A549 (cell line): ENCODE measurements at regions not wholly inside any gene's neighbourhood (a gene's known extent, or its start where the extent isn't known, plus 50 kb on each side); places are given as distances from the start of the nearest gene placed in this dataset.
"Not testable (repeated sequence)": the region's sequence is repeated elsewhere in the genome, so short reads cannot be mapped to it uniquely, and the experiment has no call there.

Experiments used
- CTCF ChIP-seq: fragments of >200 bp; sonication (Bioruptor Twin); formaldehyde crosslinking; IDR thresholded peaks from 3 replicates; pipeline ENCODE4 v1.5.1; 2016
- KDM1A ChIP-seq: fragments of 200-600 bp; sonication (generic); IDR thresholded peaks from 2 replicates; pipeline ENCODE4 v1.6.1; 2016; ENCODE audit warnings: low read depth, mild to moderate bottlenecking
- MAZ ChIP-seq: fragments of 150-350 bp; IDR thresholded peaks from 2 replicates; pipeline ENCODE4 v1.6.1; 2014; ENCODE audit warnings: antibody characterized with exemption, low read depth, low read length, borderline replicate concordance
- POLR2A ChIP-seq: IDR thresholded peaks from 2 replicates; pipeline ENCODE4 v1.6.1; 2012; ENCODE audit warnings: mild to moderate bottlenecking, low read length

DNA sequence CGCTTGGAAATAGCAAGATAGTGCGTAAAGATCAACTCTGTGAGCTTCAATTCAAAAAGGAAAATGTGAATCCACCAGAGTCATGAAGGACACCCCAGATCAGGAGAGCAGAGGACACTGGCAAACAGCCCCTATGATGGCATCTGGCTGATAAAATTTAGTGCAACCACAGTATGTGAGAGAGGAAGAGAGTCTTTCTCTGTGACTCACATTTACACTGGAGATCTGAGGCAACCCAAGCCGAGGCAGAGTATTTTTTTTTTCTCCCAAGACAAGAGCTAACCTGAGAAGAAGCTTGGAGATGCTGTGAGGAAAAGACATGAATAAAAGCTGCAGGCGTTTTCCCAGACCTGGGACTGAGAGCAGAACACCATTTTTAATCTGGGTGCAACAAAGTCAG, 482.2 kb downstream of the TGIF2LX start:
- not testable (repeated sequence) for TF ChIP-seq POLR2A, CTCF, MAZ, KDM1A
